WI38 (cell line): ENCODE measurements at regions not wholly inside any gene's neighbourhood (a gene's known extent, or its start where the extent isn't known, plus 50 kb on each side); places are given as distances from the start of the nearest gene placed in this dataset.
"Not testable (repeated sequence)": the region's sequence is repeated elsewhere in the genome, so short reads cannot be mapped to it uniquely, and the experiment has no call there.

ENCODE experiments used
- H3K4me3 ChIP-seq: 2 replicates; pipeline ENCODE4 v1.5.1; 2011; ENCODE audit warnings: low read depth, mild to moderate bottlenecking, control low read depth, low read length
- CTCF ChIP-seq: IDR thresholded peaks from 2 replicates; pipeline ENCODE4 v1.5.1; 2012; ENCODE audit warnings: low read depth, mild to moderate bottlenecking, control low read depth, low read length

DNA sequence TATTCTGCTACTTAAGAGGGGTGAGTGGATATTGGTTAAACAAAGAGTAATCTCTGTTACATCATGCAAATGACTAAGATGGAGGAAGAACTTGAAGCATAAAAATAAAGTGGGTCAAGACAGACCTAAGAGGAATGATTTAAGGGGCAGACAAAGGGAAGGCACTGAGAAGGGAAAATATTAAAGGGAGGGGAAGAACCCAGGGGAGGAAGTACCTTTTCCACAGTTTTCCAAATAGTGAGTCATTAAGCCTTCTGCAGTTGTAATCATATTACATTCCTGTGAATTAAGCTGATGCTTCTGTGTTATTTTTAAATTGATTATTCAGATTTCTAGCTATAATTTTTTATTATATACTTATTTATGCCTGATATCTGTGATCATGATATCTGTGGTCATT, 253.3 kb downstream of the CENPC start:
- no peak overlapping the region for H3K4me3 ChIP-seq
- TF ChIP-seq CTCF = no peak

GRCh38 chr4:67291644-67292043, 253.7 kb downstream of the CENPC start:
- no peak for TF ChIP-seq CTCF

DNA sequence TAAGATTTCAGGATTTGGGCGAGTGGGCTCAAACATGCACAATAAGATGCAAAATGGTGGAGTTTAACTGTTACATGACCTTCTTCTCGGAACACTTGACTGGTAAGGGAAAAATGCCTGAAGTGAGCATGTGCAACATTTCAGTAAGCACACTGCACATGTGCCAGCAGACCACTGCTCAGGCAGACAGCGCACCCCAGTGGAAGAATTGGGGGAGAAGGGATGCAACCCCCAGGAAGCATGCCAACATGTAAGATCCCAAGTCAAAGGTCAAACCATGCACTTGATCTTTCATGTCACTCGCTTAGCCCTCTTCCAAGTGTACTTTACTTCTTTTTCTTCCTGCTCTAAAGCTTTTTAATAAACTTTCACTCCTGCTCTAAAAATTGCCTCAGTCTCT, 256.3 kb downstream of the CENPC start:
- no peak for TF ChIP-seq CTCF
- no peak overlapping the region for H3K4me3 ChIP-seq

More at GRCh38 chr4:67291644-67292043, 253.7 kb downstream of the CENPC start:
- H3K4me3 ChIP-seq = no peak overlapping the region

DNA sequence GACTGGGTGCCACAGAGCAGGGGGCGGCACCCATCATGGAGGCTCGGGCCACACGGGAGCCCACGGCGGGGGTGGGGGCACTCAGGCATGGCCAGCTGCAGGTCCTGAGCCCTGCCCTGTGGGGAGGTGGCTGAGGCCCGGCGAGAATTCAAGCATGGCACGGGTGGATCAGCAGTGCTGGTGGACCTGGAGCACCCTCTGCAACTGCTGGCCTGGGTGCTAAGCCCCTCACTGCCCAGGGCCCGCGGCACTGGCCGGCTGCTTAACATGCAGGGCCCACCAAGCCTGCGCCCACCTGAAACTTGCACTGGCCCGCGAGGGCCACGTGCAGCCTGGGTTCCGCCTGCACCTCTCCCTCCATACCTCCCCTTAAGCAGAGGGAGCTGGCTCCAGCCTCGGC, 258.6 kb downstream of the CENPC start:
- H3K4me3 ChIP-seq = no peak overlapping the region
- TF ChIP-seq CTCF = no peak

DNA sequence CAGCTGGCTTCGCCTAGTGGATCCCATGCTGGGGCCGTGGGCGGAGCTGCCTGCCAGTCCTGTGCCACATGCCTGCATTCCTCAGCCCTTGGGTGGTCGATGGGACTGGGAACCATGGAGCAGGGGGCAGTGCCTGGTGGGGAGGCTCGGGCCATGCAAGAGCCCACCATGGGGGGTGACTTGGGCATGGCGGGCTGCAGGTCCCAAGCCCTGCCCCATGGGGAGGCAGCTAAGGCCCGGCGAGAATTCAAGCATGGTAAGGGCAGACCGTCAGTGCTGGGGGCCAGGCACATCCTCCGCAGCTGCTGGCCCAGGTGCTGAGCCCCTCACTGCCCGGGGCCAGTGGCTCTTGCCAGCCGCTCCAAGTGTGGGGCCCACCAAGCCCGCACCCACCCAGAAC, 262.6 kb downstream of the CENPC start:
- TF ChIP-seq CTCF = no peak
- no peak overlapping the region for H3K4me3 ChIP-seq

GRCh38 chr4:67275179-67275750, 270.0 kb downstream of the CENPC start:
- no peak for TF ChIP-seq CTCF

DNA sequence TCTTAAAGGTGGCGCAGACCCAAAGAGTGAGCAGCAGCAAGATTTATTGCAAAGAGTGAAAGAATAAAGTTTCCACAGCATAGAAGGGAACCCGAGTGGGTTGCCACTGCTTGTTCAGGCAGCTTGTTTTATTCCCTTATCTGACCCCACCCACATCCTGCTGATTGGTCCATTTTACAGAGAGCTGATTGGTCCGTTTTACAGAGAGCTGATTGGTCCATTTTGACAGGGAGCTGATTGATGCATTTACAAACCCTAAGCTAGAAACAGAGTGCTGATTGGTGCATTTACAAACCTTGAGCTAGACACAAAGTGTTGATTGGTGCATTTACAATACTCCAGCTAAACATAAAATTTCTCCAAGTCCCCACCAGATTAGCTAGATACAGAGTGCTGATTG, 270.6 kb downstream of the CENPC start:
- not testable (repeated sequence) for H3K4me3 ChIP-seq

More at GRCh38 chr4:67275179-67275750, 270.0 kb downstream of the CENPC start:
- H3K4me3 ChIP-seq = no peak overlapping the region

DNA sequence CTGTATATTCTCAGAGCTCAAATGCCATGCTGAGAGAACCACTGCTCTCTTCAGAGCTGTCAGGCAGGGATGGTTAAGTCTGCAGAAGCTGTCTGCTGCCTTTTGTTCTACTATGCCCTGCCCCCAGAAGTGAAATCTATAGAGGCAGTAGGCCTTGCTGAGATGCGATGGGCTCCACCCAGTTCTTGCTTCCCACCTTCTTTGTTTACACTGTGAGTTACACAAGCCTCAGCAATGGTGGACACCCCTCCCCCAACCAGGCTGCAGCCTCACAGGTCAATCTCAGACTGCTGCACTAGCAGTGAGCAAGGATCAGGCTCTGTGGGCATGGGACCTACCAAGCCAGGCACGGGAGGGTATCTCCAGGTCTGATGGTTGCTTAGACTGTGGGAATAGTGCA, 271.6 kb downstream of the CENPC start:
- TF ChIP-seq CTCF = no peak

More for the DNA sequence above, 271.6 kb downstream of the CENPC start:
- no peak overlapping the region for H3K4me3 ChIP-seq
